GM12878 (cell line): ENCODE measurements at regions not wholly inside any gene's neighbourhood (a gene's known extent, or its start where the extent isn't known, plus 50 kb on each side); places are given as distances from the start of the nearest gene placed in this dataset.

Experiments
- ATAC-seq: fragments of 200-7000 bp; cut with Tn5 transposase; 3 replicates; pipeline ENCODE4 v1.9.1; 2020; ENCODE audit warnings: mild to moderate bottlenecking, moderate library complexity
- BruUV-seq: library from RNA; stranded (reverse); fragments of 400-500 nt; replicated peaks from 2 replicates; lab custom pipeline; 2021; lab: Mats Ljungman, UMichigan
- CTCF ChIA-PET: fragments of 300-600 bp; sonication (Branson Sonifier 250); formaldehyde crosslinking; extraction: SDS; loops from one replicate; lab custom pipeline; 2021; ENCODE audit warnings: inconsistent platforms; lab: Yijun Ruan, JAX
- POLR2A ChIA-PET: fragments of 350-600 bp; formaldehyde crosslinking; extraction: SDS; loops from one replicate; lab custom pipeline; 2021; ENCODE audit warnings: inconsistent platforms; lab: Charles Lee
- RAD21 ChIA-PET: fragments of 300-600 bp; sonication (Branson Sonifier 250); formaldehyde crosslinking; loops from one replicate; lab custom pipeline; 2023; ENCODE audit warnings: antibody characterized with exemption; ENCODE audit not compliant: unreplicated experiment; lab: Charles Lee
- SMC1A ChIA-PET: fragments of 300-600 bp; sonication (Branson Sonifier 250); formaldehyde crosslinking; loops from one replicate; lab custom pipeline; 2023; ENCODE audit not compliant: unreplicated experiment, uncharacterized antibody; lab: Charles Lee
- DNase-seq: peaks from one replicate; pipeline ENCODE4 v3.0.0-alpha.2; 2011; ENCODE audit warnings: low read depth, low spot score
- FAIRE-seq: peaks from 3 replicates; lab custom pipeline; 2011; peaks lifted over from hg19 to GRCh38; lab: Jason Lieb, UNC
- H2AFZ ChIP-seq: 2 replicates; pipeline ENCODE4 v1.6.0; 2011; ENCODE audit warnings: low read depth, low read length, control low read depth; ENCODE audit not compliant: control insufficient read depth
- H3K27ac ChIP-seq: 2 replicates; pipeline ENCODE4 v1.5.1; 2011; ENCODE audit warnings: control low read depth; ENCODE audit not compliant: control insufficient read depth, insufficient read depth
- H3K27me3 ChIP-seq, 2 experiments: replicated peaks in 1 of 2; 2 replicates each; pipeline versions ENCODE4 v1.6.0 to v1.6.1; 2011; ENCODE audit warnings: low read length in 1 of 2; ENCODE audit not compliant: control insufficient read depth in 2 of 2, insufficient read depth in 2 of 2
- H3K36me3 ChIP-seq, 2 experiments: 2 replicates each; pipeline ENCODE4 v1.5.1; 2011; ENCODE audit warnings: low read length in 1 of 2; ENCODE audit not compliant: control insufficient read depth in 2 of 2, insufficient read depth in 2 of 2
- H3K4me1 ChIP-seq: 2 replicates; pipeline ENCODE4 v1.6.1; 2011; ENCODE audit warnings: mild to moderate bottlenecking, low read length, moderate library complexity, mixed read lengths; ENCODE audit not compliant: control insufficient read depth, insufficient read depth
- H3K4me2 ChIP-seq: 2 replicates; pipeline ENCODE4 v1.6.0; 2011; ENCODE audit warnings: control low read depth; ENCODE audit not compliant: control insufficient read depth, insufficient read depth
- H3K4me3 ChIP-seq: fragments of 200-600 bp; sonication (generic); 2 replicates; pipeline ENCODE4 v1.5.1; 2016
- H3K79me2 ChIP-seq: 2 replicates; pipeline ENCODE4 v1.6.0; 2011; ENCODE audit warnings: low read length; ENCODE audit not compliant: control insufficient read depth, insufficient read depth
- H3K9ac ChIP-seq: 2 replicates; pipeline ENCODE4 v1.8.0; 2011; ENCODE audit warnings: low read length, control low read depth, mixed read lengths; ENCODE audit not compliant: control insufficient read depth, insufficient read depth
- H3K9me3 ChIP-seq: replicated peaks from 3 replicates; pipeline ENCODE4 v1.5.1; 2011; ENCODE audit warnings: mild to moderate bottlenecking, low read length; ENCODE audit not compliant: control insufficient read depth, insufficient read depth
- H4K20me1 ChIP-seq: 2 replicates; pipeline ENCODE4 v1.6.0; 2011; ENCODE audit not compliant: control insufficient read depth, insufficient read depth
- BMI1 ChIP-seq: fragments of 450-650 bp; IDR thresholded peaks from 2 replicates; pipeline ENCODE4 v1.6.1; 2016; ENCODE audit warnings: mild to moderate bottlenecking, moderate library complexity, borderline replicate concordance
- FOXK2 ChIP-seq: fragments of 450-650 bp; IDR thresholded peaks from 2 replicates; pipeline ENCODE4 v1.6.1; 2017; ENCODE audit warnings: mild to moderate bottlenecking, moderate library complexity
- HDAC6 ChIP-seq: fragments of 200-600 bp; sonication (generic); IDR thresholded peaks from one replicate; pipeline ENCODE4 v1.8.0; 2017; ENCODE audit warnings: antibody characterized with exemption; ENCODE audit not compliant: unreplicated experiment
- HDGF ChIP-seq: fragments of 450-650 bp; IDR thresholded peaks from 2 replicates; pipeline ENCODE4 v1.6.1; 2016; ENCODE audit warnings: antibody characterized with exemption
- IRF3 ChIP-seq: fragments of 450-650 bp; IDR thresholded peaks from 2 replicates; pipeline ENCODE4 v1.6.1; 2014; ENCODE audit warnings: mild to moderate bottlenecking
- MYC ChIP-seq: IDR thresholded peaks from 2 replicates; pipeline ENCODE4 v1.6.1; 2011; ENCODE audit warnings: mild to moderate bottlenecking, low read length, moderate library complexity, inconsistent platforms; ENCODE audit not compliant: insufficient read depth, insufficient replicate concordance, insufficient read length, severe bottlenecking
- NBN ChIP-seq: fragments of 450-650 bp; IDR thresholded peaks from 2 replicates; pipeline ENCODE4 v1.6.1; 2016
- POLR2AphosphoS5 ChIP-seq: IDR thresholded peaks from 2 replicates; pipeline ENCODE4 v1.6.1; 2011; ENCODE audit warnings: mild to moderate bottlenecking, low read length, inconsistent platforms
- RAD21 ChIP-seq: IDR thresholded peaks from 2 replicates; pipeline ENCODE4 v1.6.1; 2011; ENCODE audit warnings: mild to moderate bottlenecking, low read depth, low read length, moderate library complexity; ENCODE audit not compliant: insufficient read depth
- RFX5 ChIP-seq: IDR thresholded peaks from 2 replicates; pipeline ENCODE4 v1.6.1; 2011; ENCODE audit warnings: low read depth, low read length, improper control_type of control experiment
- SPI1 ChIP-seq: IDR thresholded peaks from 2 replicates; pipeline ENCODE4 v1.6.1; 2011; ENCODE audit warnings: low read depth, mild to moderate bottlenecking, low read length, moderate library complexity, borderline replicate concordance; ENCODE audit not compliant: insufficient read depth
- TBL1XR1 ChIP-seq: IDR thresholded peaks from 2 replicates; pipeline ENCODE4 v1.6.1; 2012; ENCODE audit warnings: low read depth, low read length, improper control_type of control experiment
- WRNIP1 ChIP-seq: IDR thresholded peaks from 2 replicates; pipeline ENCODE4 v1.6.1; 2011; ENCODE audit warnings: low read depth, low read length, improper control_type of control experiment, borderline replicate concordance
- WGBS: methylation state at CpG from one replicate; pipeline ENCODE4 v1.1.6; 2016; ENCODE audit warnings: low lambda C conversion rate; ENCODE audit not compliant: insufficient replicate concordance, insufficient coverage; ENCODE audit errors: missing lambda C conversion rate; 5-methylcytosine and 5-hydroxymethylcytosine counted together
- in situ Hi-C: fragments of 300-500 bp; cut with MboI; formaldehyde crosslinking; loops from 9 replicates; pipeline ENCODE4 v1.14.3; 2018; ENCODE audit warnings: mixed read lengths
- intact Hi-C: fragments of 100-400 bp; cut with micrococcal nuclease; formaldehyde crosslinking; loops from one replicate; pipeline ENCODE4 v1.14.2; 2022; ENCODE audit not compliant: unreplicated experiment

GRCh38 chr17:72244956-72245355 lies 124.1 kb downstream of the SOX9 start (continued):
- TF ChIP-seq IRF3 (no peak), FOXK2 (no peak), WRNIP1 (no peak), RAD21 (no peak), MYC (no peak), HDAC6 (no peak), NBN (no peak), HDGF (no peak), RFX5 (no peak), POLR2AphosphoS5 (no peak), TBL1XR1 (no peak)

- Histone ChIP-seq H3K4me2 (no peak overlapping the region), H3K4me3 (no peak overlapping the region), H3K79me2 (no peaks in the 10 kb centered on the region), H3K4me1 (no peaks in the 10 kb centered on the region), H2AFZ (no peak overlapping the region), H3K9ac (no peak overlapping the region), H3K9me3 (no peaks in the 10 kb centered on the region), H4K20me1 (no peaks in the 10 kb centered on the region), H3K27me3 (no peaks in the 10 kb centered on the region; a peak in 1 of 4 replicates), H3K27ac (no peak overlapping the region), H3K36me3 (no peaks in the 10 kb centered on the region)
- POLR2A ChIA-PET = interaction anchor here (0.6 kb wide), 1 partner anchor 991 kb away, joined by 4 read pairs; no protein-coding TSS in a partner anchor
- TF ChIP-seq SPI1 (no peak), BMI1 (no peak)
- CTCF ChIA-PET = no interaction called here
- SMC1A ChIA-PET = interaction anchor here (0.9 to 1.6 kb wide), 2 partner anchors 29 to 290 kb away, joined by 3 to 5 read pairs; no protein-coding TSS in a partner anchor
- in situ Hi-C loops = no loop called here
- no TSS peak for BruUV-seq
- RAD21 ChIA-PET = no interaction called here
- ATAC-seq (no peak), DNase-seq (no peak), FAIRE-seq (no peak)
- 38% methylated on average over 5 of the region's 5 CpGs for WGBS
- intact Hi-C loops = no loop called here
These were observed 128.6 kb downstream of the SOX9 start for GRCh38 chr17:72249441-72249840.
